ENCODE measurements at regions not wholly inside any gene's neighbourhood (a gene's known extent, or its start where the extent isn't known, plus 50 kb on each side); places are given as distances from the start of the nearest gene placed in this dataset.

- no peaks in the 10 kb centered on the region for H3K4me1 Mint-ChIP-seq
- ATAC-seq (no peak), DNase-seq (no peak)
- no peaks in the 10 kb centered on the region for H3K9me3 ChIP-seq (ENCODE audit: control insufficient read depth, low read length, poor library complexity, severe bottlenecking)
- peaks cover 9% of the 10 kb centered on the region for H3K27me3 Mint-ChIP-seq
- no peak overlapping the region for H3K27ac Mint-ChIP-seq
- H3K36me3 Mint-ChIP-seq (ENCODE audit: low read depth), result no peaks in the 10 kb centered on the region
- no peak overlapping the region for H3K4me3 Mint-ChIP-seq
Measured at GRCh38 chr12:18926188-18926587, 188.3 kb downstream of the CAPZA3 start.

GRCh38 chr12:18932211-18932610 lies 194.3 kb downstream of the CAPZA3 start:
- no peaks in the 10 kb centered on the region for H3K9me3 ChIP-seq (ENCODE audit: control insufficient read depth, low read length, poor library complexity, severe bottlenecking)
- Mint-ChIP-seq H3K4me3 (no peak overlapping the region), H3K27ac (no peak overlapping the region), H3K36me3 (ENCODE audit: low read depth) (no peaks in the 10 kb centered on the region), H3K4me1 (no peaks in the 10 kb centered on the region), H3K27me3 (no peaks in the 10 kb centered on the region)
- ATAC-seq (no peak), DNase-seq (no peak)

GRCh38 chr12:18932715-18933114 lies 194.8 kb downstream of the CAPZA3 start:
- Mint-ChIP-seq H3K27ac (no peak overlapping the region), H3K36me3 (ENCODE audit: low read depth) (no peaks in the 10 kb centered on the region), H3K4me1 (no peaks in the 10 kb centered on the region), H3K4me3 (no peak overlapping the region), H3K27me3 (no peaks in the 10 kb centered on the region)
- ATAC-seq (no peak), DNase-seq (no peak)
- H3K9me3 ChIP-seq (ENCODE audit: control insufficient read depth, low read length, poor library complexity, severe bottlenecking), result no peaks in the 10 kb centered on the region

GRCh38 chr12:18935371-18935965 lies 194.1 kb upstream of the PLEKHA5 start:
- DNase-seq (no peak), ATAC-seq (no peak)
- Mint-ChIP-seq H3K4me1 (no peaks in the 10 kb centered on the region), H3K27me3 (no peaks in the 10 kb centered on the region), H3K4me3 (no peak overlapping the region), H3K36me3 (ENCODE audit: low read depth) (no peaks in the 10 kb centered on the region), H3K27ac (no peak overlapping the region)
- no peaks in the 10 kb centered on the region for H3K9me3 ChIP-seq (ENCODE audit: control insufficient read depth, low read length, poor library complexity, severe bottlenecking)

GRCh38 chr12:18939051-18939450 lies 190.5 kb upstream of the PLEKHA5 start:
- Mint-ChIP-seq H3K4me3 (no peak overlapping the region), H3K36me3 (ENCODE audit: low read depth) (no peaks in the 10 kb centered on the region), H3K4me1 (no peaks in the 10 kb centered on the region), H3K27me3 (peaks cover 5% of the 10 kb centered on the region), H3K27ac (no peak overlapping the region)
- ATAC-seq (no peak), DNase-seq (no peak)
- no peaks in the 10 kb centered on the region for H3K9me3 ChIP-seq (ENCODE audit: control insufficient read depth, low read length, poor library complexity, severe bottlenecking)

- Mint-ChIP-seq H3K27ac (no peak overlapping the region), H3K36me3 (ENCODE audit: low read depth) (peaks cover 3% of the 10 kb centered on the region), H3K27me3 (peaks cover 13% of the 10 kb centered on the region), H3K4me1 (no peaks in the 10 kb centered on the region), H3K4me3 (no peak overlapping the region)
- no peak for ATAC-seq
- no peaks in the 10 kb centered on the region for H3K9me3 ChIP-seq (ENCODE audit: control insufficient read depth, low read length, poor library complexity, severe bottlenecking)
- DNase-seq, result no peak
Measured at GRCh38 chr12:18942669-18943068, 186.9 kb upstream of the PLEKHA5 start.

- H3K4me1 Mint-ChIP-seq, result no peaks in the 10 kb centered on the region
- peaks cover 3% of the 10 kb centered on the region for H3K36me3 Mint-ChIP-seq (ENCODE audit: low read depth)
- DNase-seq, result no peak
- no peak overlapping the region for H3K4me3 Mint-ChIP-seq
- ATAC-seq, result no peak
- H3K27ac Mint-ChIP-seq, result no peak overlapping the region
- peaks cover 13% of the 10 kb centered on the region for H3K27me3 Mint-ChIP-seq
- no peaks in the 10 kb centered on the region for H3K9me3 ChIP-seq (ENCODE audit: control insufficient read depth, low read length, poor library complexity, severe bottlenecking)
Measured at GRCh38 chr12:18943200-18943599, 186.3 kb upstream of the PLEKHA5 start.

GRCh38 chr12:18946106-18946505 lies 183.4 kb upstream of the PLEKHA5 start:
- Mint-ChIP-seq H3K36me3 (ENCODE audit: low read depth) (peaks cover 3% of the 10 kb centered on the region), H3K4me3 (no peak overlapping the region)
- ATAC-seq, result no peak

GRCh38 chr12:18951218-18951617 lies 178.3 kb upstream of the PLEKHA5 start:
- ATAC-seq (no peak), DNase-seq (no peak)
- H3K4me1 Mint-ChIP-seq, result no peaks in the 10 kb centered on the region
- H3K9me3 ChIP-seq (ENCODE audit: control insufficient read depth, low read length, poor library complexity, severe bottlenecking), result no peaks in the 10 kb centered on the region
- H3K36me3 Mint-ChIP-seq (ENCODE audit: low read depth), result peaks cover 3% of the 10 kb centered on the region
- no peak overlapping the region for H3K4me3 Mint-ChIP-seq
- H3K27ac Mint-ChIP-seq, result no peak overlapping the region
- H3K27me3 Mint-ChIP-seq, result peaks cover 29% of the 10 kb centered on the region

More at GRCh38 chr12:18946106-18946505, 183.4 kb upstream of the PLEKHA5 start:
- no peak overlapping the region for H3K27ac Mint-ChIP-seq
- H3K9me3 ChIP-seq (ENCODE audit: control insufficient read depth, low read length, poor library complexity, severe bottlenecking), result no peaks in the 10 kb centered on the region
- DNase-seq, result no peak
- peaks cover 18% of the 10 kb centered on the region for H3K27me3 Mint-ChIP-seq
- H3K4me1 Mint-ChIP-seq, result no peaks in the 10 kb centered on the region

- no peak overlapping the region for H3K27ac Mint-ChIP-seq
- H3K4me3 Mint-ChIP-seq, result no peak overlapping the region
- ATAC-seq (no peak), DNase-seq (no peak)
- peaks cover 21% of the 10 kb centered on the region for H3K27me3 Mint-ChIP-seq
- no peaks in the 10 kb centered on the region for H3K36me3 Mint-ChIP-seq (ENCODE audit: low read depth)
- H3K4me1 Mint-ChIP-seq, result no peaks in the 10 kb centered on the region
- no peaks in the 10 kb centered on the region for H3K9me3 ChIP-seq (ENCODE audit: control insufficient read depth, low read length, poor library complexity, severe bottlenecking)
Measured at GRCh38 chr12:18953505-18953904, 176.0 kb upstream of the PLEKHA5 start.

- no peaks in the 10 kb centered on the region for H3K9me3 ChIP-seq (ENCODE audit: control insufficient read depth, low read length, poor library complexity, severe bottlenecking)
- ATAC-seq (no peak), DNase-seq (no peak)
- H3K27me3 Mint-ChIP-seq, result peaks cover 16% of the 10 kb centered on the region
- H3K27ac Mint-ChIP-seq, result no peak overlapping the region
- no peak overlapping the region for H3K4me3 Mint-ChIP-seq
- no peaks in the 10 kb centered on the region for H3K4me1 Mint-ChIP-seq
- H3K36me3 Mint-ChIP-seq (ENCODE audit: low read depth), result no peaks in the 10 kb centered on the region
Measured at GRCh38 chr12:18955594-18955993, 173.9 kb upstream of the PLEKHA5 start.

- Mint-ChIP-seq H3K27me3 (peaks cover 9% of the 10 kb centered on the region), H3K4me1 (no peaks in the 10 kb centered on the region), H3K27ac (no peak overlapping the region), H3K4me3 (no peak overlapping the region), H3K36me3 (ENCODE audit: low read depth) (no peaks in the 10 kb centered on the region)
- ATAC-seq (no peak), DNase-seq (no peak)
- no peaks in the 10 kb centered on the region for H3K9me3 ChIP-seq (ENCODE audit: control insufficient read depth, low read length, poor library complexity, severe bottlenecking)
Measured at GRCh38 chr12:18965203-18965602, 164.3 kb upstream of the PLEKHA5 start.

- ATAC-seq (no peak), DNase-seq (no peak)
- no peaks in the 10 kb centered on the region for H3K36me3 Mint-ChIP-seq (ENCODE audit: low read depth)
- peaks cover 17% of the 10 kb centered on the region for H3K27me3 Mint-ChIP-seq
- no peak overlapping the region for H3K27ac Mint-ChIP-seq
- H3K9me3 ChIP-seq (ENCODE audit: control insufficient read depth, low read length, poor library complexity, severe bottlenecking), result no peaks in the 10 kb centered on the region
- H3K4me1 Mint-ChIP-seq, result no peaks in the 10 kb centered on the region
- H3K4me3 Mint-ChIP-seq, result no peak overlapping the region
Measured at GRCh38 chr12:18966954-18967353, 162.6 kb upstream of the PLEKHA5 start.

- Mint-ChIP-seq H3K36me3 (ENCODE audit: low read depth) (no peaks in the 10 kb centered on the region), H3K27me3 (peaks cover 17% of the 10 kb centered on the region), H3K27ac (no peak overlapping the region), H3K4me3 (no peak overlapping the region), H3K4me1 (no peaks in the 10 kb centered on the region)
- ATAC-seq, result no peak
- DNase-seq, result no peak
- H3K9me3 ChIP-seq (ENCODE audit: control insufficient read depth, low read length, poor library complexity, severe bottlenecking), result no peaks in the 10 kb centered on the region
Measured at GRCh38 chr12:18967814-18968213, 161.7 kb upstream of the PLEKHA5 start.
